ENCODE measurements at regions not wholly inside any gene's neighbourhood (a gene's known extent, or its start where the extent isn't known, plus 50 kb on each side); places are given as distances from the start of the nearest gene placed in this dataset.

GRCh38 chr6:4651831-4652467 lies 124.3 kb upstream of the CDYL start:
- intact Hi-C loops (cut with micrococcal nuclease): no loop called here
- H3K4me3 Mint-ChIP-seq: no peak overlapping the region
- Histone ChIP-seq H3K4me1 (ENCODE audit: control insufficient read depth, insufficient read depth, low read length) (peaks cover 8% of the 10 kb centered on the region), H3K36me3 (ENCODE audit: control insufficient read depth, insufficient read depth, low read length) (no peaks in the 10 kb centered on the region), H3K27me3 (ENCODE audit: control insufficient read depth, insufficient read depth, low read length) (no peaks in the 10 kb centered on the region), H3K4me3 (ENCODE audit: low read length) (no peak overlapping the region), H3K9me3 (ENCODE audit: control insufficient read depth, insufficient read depth, low read length) (no peaks in the 10 kb centered on the region), H3K27ac (ENCODE audit: low read length) (no peak overlapping the region)
- no peak for ATAC-seq
- no peaks in the 10 kb centered on the region for H3K36me3 Mint-ChIP-seq
- peaks cover 14 to 25% of the 10 kb centered on the region in 2 donors for H3K27me3 Mint-ChIP-seq (ENCODE audit: low read depth in 2 of 2)
- TF ChIP-seq, protein P1, sequence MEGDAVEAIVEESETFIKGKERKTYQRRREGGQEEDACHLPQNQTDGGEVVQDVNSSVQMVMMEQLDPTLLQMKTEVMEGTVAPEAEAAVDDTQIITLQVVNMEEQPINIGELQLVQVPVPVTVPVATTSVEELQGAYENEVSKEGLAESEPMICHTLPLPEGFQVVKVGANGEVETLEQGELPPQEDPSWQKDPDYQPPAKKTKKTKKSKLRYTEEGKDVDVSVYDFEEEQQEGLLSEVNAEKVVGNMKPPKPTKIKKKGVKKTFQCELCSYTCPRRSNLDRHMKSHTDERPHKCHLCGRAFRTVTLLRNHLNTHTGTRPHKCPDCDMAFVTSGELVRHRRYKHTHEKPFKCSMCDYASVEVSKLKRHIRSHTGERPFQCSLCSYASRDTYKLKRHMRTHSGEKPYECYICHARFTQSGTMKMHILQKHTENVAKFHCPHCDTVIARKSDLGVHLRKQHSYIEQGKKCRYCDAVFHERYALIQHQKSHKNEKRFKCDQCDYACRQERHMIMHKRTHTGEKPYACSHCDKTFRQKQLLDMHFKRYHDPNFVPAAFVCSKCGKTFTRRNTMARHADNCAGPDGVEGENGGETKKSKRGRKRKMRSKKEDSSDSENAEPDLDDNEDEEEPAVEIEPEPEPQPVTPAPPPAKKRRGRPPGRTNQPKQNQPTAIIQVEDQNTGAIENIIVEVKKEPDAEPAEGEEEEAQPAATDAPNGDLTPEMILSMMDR (IDR thresholded peaks at IDR 0.05): no peak
- H3K4me1 Mint-ChIP-seq: peaks cover 8 to 12% of the 10 kb centered on the region in 2 donors
- no CpG with 5 or more reads among the region's 1 CpG for WGBS (ENCODE audit: insufficient coverage)
- DNase-seq: no peak
- no peak overlapping the region for H3K27ac Mint-ChIP-seq
- H3K9me3 Mint-ChIP-seq: no peaks in the 10 kb centered on the region

DNA sequence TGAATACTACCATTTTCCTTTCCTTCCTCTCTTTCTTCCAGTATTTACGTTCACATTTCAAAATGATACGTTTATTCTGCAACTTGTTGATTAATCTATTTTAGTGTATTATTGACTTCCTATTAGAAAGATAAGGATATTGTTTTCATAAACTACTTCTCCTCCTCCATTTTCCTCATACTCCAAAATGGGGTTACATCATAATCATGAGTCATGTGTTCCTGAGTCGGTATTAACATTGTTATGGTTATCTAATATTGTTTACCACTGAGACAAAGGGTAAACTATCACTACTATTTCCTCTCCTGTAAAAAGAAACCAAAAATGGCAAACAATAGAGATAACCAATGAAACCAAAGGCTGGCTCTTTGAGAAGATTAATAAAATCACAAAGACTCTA lies 126.5 kb upstream of the CDYL start:
- no peaks in the 10 kb centered on the region for H3K9me3 ChIP-seq (ENCODE audit: control insufficient read depth, insufficient read depth, low read length)

DNA sequence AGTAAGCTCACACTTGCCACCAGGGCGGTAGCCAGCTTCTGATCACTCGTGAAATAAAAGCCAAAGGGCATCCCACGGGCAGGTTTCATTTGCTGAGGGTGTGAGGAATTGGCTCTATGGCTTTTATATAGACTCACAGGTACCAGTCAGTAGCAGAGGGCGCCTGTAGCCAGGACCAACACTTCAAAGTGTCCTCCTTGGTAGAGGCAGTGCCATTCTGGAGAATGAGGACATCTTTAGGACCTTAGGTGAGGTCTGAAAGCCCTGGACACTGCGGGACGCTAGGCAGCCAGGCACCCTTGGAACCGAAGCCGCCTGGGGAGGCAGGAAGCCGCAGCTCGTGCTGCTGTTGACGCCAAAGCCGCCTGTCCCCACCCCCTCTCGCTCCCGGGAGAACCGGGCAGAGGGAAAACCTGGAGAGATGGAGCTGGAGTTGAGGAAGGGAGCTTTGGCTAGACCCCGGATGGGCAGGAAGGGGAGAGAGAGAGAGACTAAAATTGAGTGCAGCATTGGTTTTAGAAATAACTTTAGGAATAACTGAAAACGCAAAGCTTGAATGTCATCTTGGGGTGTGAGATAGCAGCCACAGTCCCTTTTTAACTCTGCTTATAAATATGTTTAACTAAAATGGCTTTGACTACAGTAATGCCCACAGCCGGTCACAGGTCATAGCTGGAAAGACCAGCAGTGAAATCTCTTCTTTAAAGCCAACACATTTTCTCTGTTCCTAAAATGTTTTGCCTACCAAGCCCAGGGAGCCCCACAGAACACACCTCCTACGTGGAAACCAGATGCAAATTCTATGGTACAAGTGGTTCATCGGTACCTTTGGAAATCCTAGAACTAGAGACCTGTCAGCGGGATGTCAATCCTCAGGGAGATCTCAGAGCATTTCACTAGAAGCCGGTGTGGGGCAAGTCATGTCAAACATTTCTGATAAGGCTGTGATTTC lies 128.5 kb upstream of the CDYL start:
- H3K27me3 Mint-ChIP-seq (ENCODE audit: low read depth in 2 of 2): peaks cover 14 to 35% of the 10 kb centered on the region in 2 donors
- ATAC-seq (peak; percentile 41 to 72 (median 52)), DNase-seq (peak in 1 of 2 donors; percentile 11)
- peaks cover 10 to 15% of the 10 kb centered on the region in 2 donors for H3K4me1 Mint-ChIP-seq
- Histone ChIP-seq H3K4me3 (ENCODE audit: low read length) (no peak overlapping the region), H3K27ac (ENCODE audit: low read length) (no peak overlapping the region), H3K27me3 (ENCODE audit: control insufficient read depth, insufficient read depth, low read length) (no peaks in the 10 kb centered on the region), H3K36me3 (ENCODE audit: control insufficient read depth, insufficient read depth, low read length) (no peaks in the 10 kb centered on the region), H3K4me1 (ENCODE audit: control insufficient read depth, insufficient read depth, low read length) (peaks cover 9% of the 10 kb centered on the region), H3K9me3 (ENCODE audit: control insufficient read depth, insufficient read depth, low read length) (no peaks in the 10 kb centered on the region)
- peak overlapping the region in 1 of 2 donors; percentile 85 for H3K27ac Mint-ChIP-seq
- intact Hi-C loops (cut with micrococcal nuclease): no loop called here
- TF ChIP-seq, protein P1 (IDR thresholded peaks at IDR 0.05): no peak
- no peaks in the 10 kb centered on the region for H3K9me3 Mint-ChIP-seq
- peak overlapping the region; percentile 78 for H3K4me3 Mint-ChIP-seq
- WGBS (ENCODE audit: insufficient coverage): 24% methylated on average over 22 of the region's 22 CpGs
- no peaks in the 10 kb centered on the region for H3K36me3 Mint-ChIP-seq

More for the DNA sequence above, 126.5 kb upstream of the CDYL start:
- peaks cover 14 to 35% of the 10 kb centered on the region in 2 donors for H3K27me3 Mint-ChIP-seq (ENCODE audit: low read depth in 2 of 2)
- no peak overlapping the region for H3K27ac Mint-ChIP-seq
- ATAC-seq (no peak), DNase-seq (no peak)
- peaks cover 10 to 15% of the 10 kb centered on the region in 2 donors for H3K4me1 Mint-ChIP-seq
- WGBS (ENCODE audit: insufficient coverage): no CpG with 5 or more reads among the region's 3 CpGs
- H3K4me1 ChIP-seq (ENCODE audit: control insufficient read depth, insufficient read depth, low read length): peaks cover 9% of the 10 kb centered on the region
- no peak overlapping the region for H3K4me3 Mint-ChIP-seq
- no peaks in the 10 kb centered on the region for H3K9me3 Mint-ChIP-seq
- H3K36me3 ChIP-seq (ENCODE audit: control insufficient read depth, insufficient read depth, low read length): no peaks in the 10 kb centered on the region
- TF ChIP-seq, protein P1 (IDR thresholded peaks at IDR 0.05): no peak
- no peaks in the 10 kb centered on the region for H3K36me3 Mint-ChIP-seq
- no peaks in the 10 kb centered on the region for H3K27me3 ChIP-seq (ENCODE audit: control insufficient read depth, insufficient read depth, low read length)
- no peak overlapping the region for H3K27ac ChIP-seq (ENCODE audit: low read length)
- intact Hi-C loops (cut with micrococcal nuclease): no loop called here
- H3K4me3 ChIP-seq (ENCODE audit: low read length): no peak overlapping the region
